ENCODE measurements at regions not wholly inside any gene's neighbourhood (a gene's known extent, or its start where the extent isn't known, plus 50 kb on each side); places are given as distances from the start of the nearest gene placed in this dataset.

DNA sequence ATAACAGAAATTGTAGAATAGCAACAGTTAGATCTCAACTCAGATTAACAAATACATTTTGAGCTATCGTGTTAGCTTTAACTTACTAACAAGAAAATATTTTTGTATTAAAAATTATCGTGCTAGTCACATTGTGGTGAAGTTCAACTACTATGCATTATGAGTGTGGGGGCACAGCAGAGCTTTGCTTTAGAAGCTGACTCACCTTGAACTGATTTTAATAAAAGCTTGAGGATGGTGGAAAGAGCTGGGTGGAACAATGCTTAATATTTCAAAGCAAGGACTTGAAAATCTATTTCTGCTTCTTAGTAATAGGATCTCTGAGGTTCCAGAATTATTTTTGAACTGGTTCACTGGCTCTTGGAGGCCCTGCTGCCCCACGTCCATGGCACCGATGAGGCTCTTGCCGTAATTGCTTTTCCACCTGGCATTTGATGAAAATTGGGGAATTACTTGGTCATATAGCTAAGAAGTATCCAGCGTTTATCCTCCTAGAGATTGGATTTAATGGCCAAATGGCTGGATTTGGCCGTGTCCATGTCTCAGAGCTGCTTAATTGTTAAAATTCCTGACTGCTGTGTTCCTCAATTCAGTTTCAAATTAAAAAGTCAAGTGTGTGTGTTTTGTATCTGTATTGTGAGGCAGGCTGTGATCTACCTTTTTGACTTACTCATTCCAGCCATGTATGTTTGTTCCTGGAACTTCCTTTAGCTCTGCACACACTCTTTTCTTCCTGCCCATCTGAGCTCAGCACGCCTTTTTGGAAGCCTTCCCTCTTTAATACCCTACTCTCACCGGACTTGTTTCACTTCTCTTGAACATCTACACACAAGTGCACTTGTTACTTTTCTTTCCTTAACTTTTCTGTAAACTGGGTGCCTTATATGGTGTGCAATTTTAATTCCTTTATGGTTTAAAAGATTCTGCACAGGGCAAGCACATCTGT lies 66.6 kb upstream of the LIMCH1 start:
- H3K56ac ChIP-seq (ENCODE audit: insufficient read length, low read depth, low read length) = no peak overlapping the region
- H2AFZ ChIP-seq (ENCODE audit: low read length) = no peak overlapping the region
- H3K4ac ChIP-seq (ENCODE audit: low read depth, low read length) = no peak overlapping the region
- H3K4me1 ChIP-seq (ENCODE audit: insufficient read depth, low read length) = no peaks in the 10 kb centered on the region; the same call in 1 of the 2 replicates
- H3K4me1 Mint-ChIP-seq = peaks cover 23 to 47% of the 10 kb centered on the region in 2 experiments
- H3K36me3 Mint-ChIP-seq (ENCODE audit: insufficient read depth in 1 of 3, low read depth in 3 of 3) = no peaks in the 10 kb centered on the region
- H3K27me3 ChIP-seq (ENCODE audit: insufficient read depth, low read length) = no peaks in the 10 kb centered on the region
- no peak overlapping the region for H2BK12ac ChIP-seq (ENCODE audit: insufficient read length, low read depth, low read length)
- no peaks in the 10 kb centered on the region for H3K79me2 ChIP-seq (ENCODE audit: insufficient read depth, low read length)
- H2AK5ac ChIP-seq (ENCODE audit: insufficient read length, low read length) = no peak overlapping the region
- H3K4me3 Mint-ChIP-seq = no peak overlapping the region
- H3T11ph ChIP-seq (ENCODE audit: low read length) = no peak overlapping the region
- H4K91ac ChIP-seq (ENCODE audit: insufficient read length, low read depth, low read length) = no peak overlapping the region
- H3K9me3 Mint-ChIP-seq = no peaks in the 10 kb centered on the region
- DNase-seq = no peak
- no peaks in the 10 kb centered on the region for H3K9me3 ChIP-seq (ENCODE audit: control insufficient read depth, low read depth, low read length)
- no peak overlapping the region for H2BK15ac ChIP-seq (ENCODE audit: low read depth, low read length)
- no peak overlapping the region for H3K23ac ChIP-seq (ENCODE audit: insufficient read length, low read depth, low read length)
- no peak overlapping the region for H3K18ac ChIP-seq (ENCODE audit: insufficient read length, low read depth, low read length)
- H3K27ac ChIP-seq (ENCODE audit: insufficient read length, low read depth, low read length) = no peak overlapping the region
- no peaks in the 10 kb centered on the region for H4K20me1 ChIP-seq (ENCODE audit: control insufficient read depth, insufficient read depth, insufficient read length)
- no peak overlapping the region for H3K27ac Mint-ChIP-seq
- H2BK20ac ChIP-seq (ENCODE audit: low read depth, low read length, poor library complexity, severe bottlenecking) = no peak overlapping the region
- no peaks in the 10 kb centered on the region for H3K27me3 Mint-ChIP-seq (ENCODE audit: low read depth)
- no peak overlapping the region for H3K9ac ChIP-seq (ENCODE audit: extremely low read depth, insufficient read length, low read length)
- no peak overlapping the region for H4K8ac ChIP-seq (replicated peaks; ENCODE audit: insufficient read length, low read depth, low read length)
- H3K14ac ChIP-seq (ENCODE audit: insufficient read depth, low read length) = no peak overlapping the region
- H4K5ac ChIP-seq (ENCODE audit: insufficient read length, low read depth, low read length) = no peak overlapping the region
- TF ChIP-seq, protein P1, sequence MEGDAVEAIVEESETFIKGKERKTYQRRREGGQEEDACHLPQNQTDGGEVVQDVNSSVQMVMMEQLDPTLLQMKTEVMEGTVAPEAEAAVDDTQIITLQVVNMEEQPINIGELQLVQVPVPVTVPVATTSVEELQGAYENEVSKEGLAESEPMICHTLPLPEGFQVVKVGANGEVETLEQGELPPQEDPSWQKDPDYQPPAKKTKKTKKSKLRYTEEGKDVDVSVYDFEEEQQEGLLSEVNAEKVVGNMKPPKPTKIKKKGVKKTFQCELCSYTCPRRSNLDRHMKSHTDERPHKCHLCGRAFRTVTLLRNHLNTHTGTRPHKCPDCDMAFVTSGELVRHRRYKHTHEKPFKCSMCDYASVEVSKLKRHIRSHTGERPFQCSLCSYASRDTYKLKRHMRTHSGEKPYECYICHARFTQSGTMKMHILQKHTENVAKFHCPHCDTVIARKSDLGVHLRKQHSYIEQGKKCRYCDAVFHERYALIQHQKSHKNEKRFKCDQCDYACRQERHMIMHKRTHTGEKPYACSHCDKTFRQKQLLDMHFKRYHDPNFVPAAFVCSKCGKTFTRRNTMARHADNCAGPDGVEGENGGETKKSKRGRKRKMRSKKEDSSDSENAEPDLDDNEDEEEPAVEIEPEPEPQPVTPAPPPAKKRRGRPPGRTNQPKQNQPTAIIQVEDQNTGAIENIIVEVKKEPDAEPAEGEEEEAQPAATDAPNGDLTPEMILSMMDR (conservative IDR thresholded peaks at IDR 0.05) = no peak
- no peak overlapping the region for H2BK120ac ChIP-seq (ENCODE audit: low read depth, low read length, poor library complexity, severe bottlenecking)
- H3K4me2 ChIP-seq (ENCODE audit: insufficient read depth, insufficient read length, low read length) = no peak overlapping the region
- no peaks in the 10 kb centered on the region for H3K23me2 ChIP-seq (ENCODE audit: insufficient read length, low read depth, low read length, poor library complexity, severe bottlenecking)
- no peak overlapping the region for H2BK5ac ChIP-seq (ENCODE audit: insufficient read length, low read length)
- no CpG with 5 or more reads among the region's 9 CpGs for WGBS (ENCODE audit: extremely low coverage, insufficient read length, low lambda C conversion rate)
- no peaks in the 10 kb centered on the region for H3K79me1 ChIP-seq (ENCODE audit: insufficient read depth, low read depth, low read length, poor library complexity, severe bottlenecking)
